Superior temporal gyrus (tissue), 1 donor: ENCODE measurements at regions not wholly inside any gene's neighbourhood (a gene's known extent, or its start where the extent isn't known, plus 50 kb on each side); places are given as distances from the start of the nearest gene placed in this dataset.
"Not testable (repeated sequence)": the region's sequence is repeated elsewhere in the genome, so short reads cannot be mapped to it uniquely, and the experiment has no call there.

Experiments
- DNase-seq: peaks from one replicate; pipeline ENCODE4 v3.0.0-alpha.2; 2016; ENCODE audit errors: extremely low spot score

DNA sequence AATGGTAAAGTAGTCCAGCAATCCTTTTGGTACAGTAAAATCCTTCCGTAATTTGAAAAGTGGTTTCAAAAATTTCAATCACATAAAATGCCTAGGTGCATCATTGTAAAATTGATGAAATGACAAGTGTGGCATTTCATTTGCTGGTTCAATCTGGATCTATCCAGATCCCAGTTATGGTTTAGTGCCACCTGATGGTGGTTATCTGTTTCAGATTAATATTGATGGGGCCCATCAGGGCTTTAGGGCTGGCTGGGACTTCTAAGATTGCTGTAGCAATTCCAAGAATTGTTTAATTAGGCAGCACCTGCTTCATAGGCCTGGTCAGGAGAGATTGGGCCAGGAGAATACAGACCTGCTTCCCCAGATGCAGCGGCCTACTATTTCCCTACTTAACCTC is 55.5 kb upstream of the PIK3C3 start:
- no peak for DNase-seq

GRCh38 chr18:41893432-41893831 is 61.6 kb upstream of the PIK3C3 start:
- no peak for DNase-seq

- DNase-seq: no peak
Measured at GRCh38 chr18:41887100-41887499, 67.9 kb upstream of the PIK3C3 start.

DNA sequence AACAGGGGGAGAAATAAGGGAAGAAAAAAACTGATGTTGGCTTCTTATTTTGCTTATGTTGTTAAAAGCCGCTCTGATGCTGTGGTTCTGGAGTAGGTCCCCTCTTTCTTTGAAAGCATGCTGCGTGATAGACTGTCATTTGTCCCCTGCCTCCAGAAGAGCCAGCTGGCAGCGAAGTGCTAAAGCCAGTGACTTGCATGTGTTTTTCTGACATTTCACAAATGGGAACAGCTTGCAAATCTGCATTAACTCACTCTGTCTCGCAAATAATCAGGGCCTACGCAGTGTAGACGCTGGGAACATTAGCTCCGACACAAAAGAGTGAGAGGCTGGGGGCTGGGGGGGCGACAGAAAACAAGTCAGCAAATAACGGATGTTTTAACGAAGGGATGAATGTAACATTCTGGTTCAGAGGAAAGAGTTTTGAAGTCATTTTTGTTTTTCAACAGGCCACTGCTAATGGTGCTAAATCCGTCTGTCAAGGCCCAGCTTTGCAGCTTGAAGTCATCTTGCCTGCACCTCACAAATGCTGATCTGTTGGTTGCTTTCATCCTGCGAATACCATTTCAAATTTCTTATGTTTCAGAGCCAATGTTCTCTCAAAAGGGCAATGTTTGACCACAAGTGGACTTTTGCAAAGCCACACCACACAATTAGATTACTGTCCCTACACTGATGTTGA is 68.8 kb upstream of the PIK3C3 start:
- no peak for DNase-seq

DNA sequence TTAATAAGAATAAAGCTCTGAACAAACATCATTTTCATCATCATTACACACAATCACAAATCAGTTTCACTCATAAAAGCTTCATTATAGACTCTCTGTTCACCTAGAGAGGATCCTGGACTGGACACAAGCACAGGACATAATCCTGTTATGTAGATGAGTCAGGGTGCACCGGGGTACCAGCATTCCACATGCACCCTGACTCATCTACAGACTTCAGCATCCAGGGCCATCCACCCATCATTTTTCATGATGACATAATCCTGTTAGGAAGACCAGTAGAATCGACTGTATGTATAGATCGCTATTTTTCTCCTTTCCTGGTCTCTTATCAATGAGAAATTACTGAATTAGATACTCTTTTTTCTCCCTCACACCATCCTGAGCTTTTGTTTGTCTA is 73.7 kb upstream of the PIK3C3 start:
- DNase-seq: no peak

- no peak for DNase-seq
Measured at GRCh38 chr18:41879256-41879655, 75.8 kb upstream of the PIK3C3 start.

DNA sequence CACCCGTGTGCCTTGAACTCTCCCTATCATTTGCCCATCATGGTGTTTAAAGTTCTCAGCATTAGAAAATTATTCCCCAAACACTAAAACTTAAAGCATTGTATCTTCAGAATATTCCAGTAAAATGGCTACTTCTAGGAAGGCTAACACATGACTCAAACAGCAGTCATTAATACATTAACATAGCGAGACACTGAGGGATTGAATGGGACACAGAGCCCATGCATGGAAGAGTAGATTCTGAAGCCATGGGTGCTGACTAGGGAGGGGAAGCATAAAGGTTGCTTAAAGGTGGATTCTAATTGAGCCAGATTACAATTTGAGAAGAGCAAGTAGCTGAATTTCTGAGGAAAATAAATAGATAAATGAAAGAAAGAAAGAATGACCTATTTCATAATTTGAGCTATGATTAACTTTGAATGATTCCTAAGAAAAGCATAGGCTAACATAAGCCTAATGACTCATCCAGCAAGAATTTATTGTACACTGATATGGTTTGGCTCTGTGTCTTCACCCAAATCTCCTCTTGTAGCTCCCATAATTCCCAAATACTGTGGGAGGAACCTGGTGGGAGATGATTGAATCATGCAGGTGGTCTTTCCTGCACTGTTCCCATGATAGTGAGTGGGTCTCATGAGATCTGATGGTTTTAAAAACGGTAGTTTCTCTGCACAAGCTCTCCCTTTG is 79.8 kb upstream of the PIK3C3 start:
- DNase-seq: no peak

DNA sequence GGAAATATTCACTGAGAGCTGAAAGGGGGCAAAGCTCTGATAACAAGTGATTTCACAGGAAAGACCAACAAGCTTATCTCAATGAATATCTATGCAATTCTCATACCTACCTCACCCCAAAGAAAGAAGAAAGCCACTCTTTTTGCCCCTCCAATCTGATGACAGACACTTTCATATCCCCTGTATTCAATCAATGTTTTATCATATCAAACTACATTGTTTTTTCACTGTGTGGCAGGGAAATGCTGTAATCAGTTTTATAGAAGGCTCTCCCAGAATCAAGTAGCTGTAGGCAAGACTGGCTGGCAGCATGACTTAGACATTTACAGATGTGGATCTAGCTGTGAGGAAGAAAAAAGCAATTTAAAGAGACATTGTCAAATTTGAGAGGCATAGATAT is 81.3 kb upstream of the PIK3C3 start:
- no peak for DNase-seq

DNA sequence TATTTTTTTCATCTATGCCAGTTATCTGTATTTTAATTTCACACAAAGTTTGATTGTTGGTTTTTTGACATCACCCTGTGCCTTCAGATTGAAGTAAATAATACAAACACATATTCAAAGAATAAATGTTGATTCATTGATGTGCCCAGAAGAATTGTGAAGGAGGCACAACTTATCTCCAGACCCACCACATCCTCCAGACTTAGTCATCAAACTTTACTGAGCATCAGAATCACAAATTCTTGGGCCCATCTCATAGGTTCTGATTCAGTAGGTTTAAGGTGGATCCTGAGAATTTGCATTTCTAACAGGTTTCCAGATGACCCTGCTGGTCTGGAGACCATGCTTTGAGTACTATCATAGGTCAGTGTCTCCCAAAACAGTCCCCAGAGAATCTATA is 82.8 kb upstream of the PIK3C3 start:
- no peak for DNase-seq

DNA sequence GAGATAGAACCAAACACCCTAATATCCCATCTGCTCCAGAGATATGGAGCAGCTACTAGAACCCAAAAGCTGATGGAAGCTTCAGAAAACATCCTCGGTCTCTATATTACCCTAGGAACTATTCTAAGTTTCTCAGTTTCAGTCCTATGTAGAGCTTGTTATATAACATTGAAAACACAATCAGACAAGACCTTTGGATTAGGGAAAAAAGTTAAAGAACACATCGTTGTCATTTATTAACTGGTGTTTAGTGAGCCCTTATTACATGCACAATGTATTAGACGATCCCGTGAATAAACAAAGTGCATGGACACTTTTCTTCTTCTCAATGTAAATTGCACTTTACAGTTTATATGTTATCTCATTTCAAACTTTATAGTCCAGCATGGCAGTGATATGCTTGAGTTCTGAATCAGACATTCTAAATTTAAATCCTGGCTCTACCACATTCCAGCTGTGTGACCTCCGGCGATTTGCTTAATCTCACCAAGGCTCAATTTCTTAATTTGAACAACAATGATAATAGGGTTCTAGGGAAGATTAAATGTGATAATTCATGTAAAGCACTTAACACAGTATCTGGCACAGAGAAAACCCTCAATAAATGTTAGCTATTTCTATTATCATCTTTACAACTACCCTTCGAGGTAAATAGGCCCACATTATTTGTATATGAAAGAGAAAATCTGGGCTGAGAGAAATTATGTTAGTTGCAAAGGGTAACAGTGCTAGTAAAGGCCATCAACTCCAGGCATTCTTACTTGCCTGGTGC is 83.6 kb upstream of the PIK3C3 start:
- no peak for DNase-seq

DNA sequence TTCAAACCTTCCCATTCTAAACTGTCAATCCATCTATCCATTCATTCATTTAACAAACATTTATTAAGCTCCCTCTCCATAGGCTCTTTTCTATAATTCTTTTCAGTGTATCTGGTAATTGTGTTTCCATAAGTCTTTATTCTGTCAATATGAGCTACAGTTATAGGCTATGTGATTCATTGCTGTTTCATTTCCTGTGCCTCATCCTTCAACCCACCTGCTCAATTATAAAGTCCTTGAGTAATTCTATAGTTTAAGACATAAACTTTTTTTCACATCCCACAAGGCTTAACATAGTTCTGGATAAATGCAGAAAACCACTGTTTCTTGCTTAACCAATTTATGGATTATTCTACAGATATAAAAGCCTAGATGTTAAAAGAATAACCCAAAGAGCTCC is 84.2 kb upstream of the PIK3C3 start:
- DNase-seq: no peak

DNA sequence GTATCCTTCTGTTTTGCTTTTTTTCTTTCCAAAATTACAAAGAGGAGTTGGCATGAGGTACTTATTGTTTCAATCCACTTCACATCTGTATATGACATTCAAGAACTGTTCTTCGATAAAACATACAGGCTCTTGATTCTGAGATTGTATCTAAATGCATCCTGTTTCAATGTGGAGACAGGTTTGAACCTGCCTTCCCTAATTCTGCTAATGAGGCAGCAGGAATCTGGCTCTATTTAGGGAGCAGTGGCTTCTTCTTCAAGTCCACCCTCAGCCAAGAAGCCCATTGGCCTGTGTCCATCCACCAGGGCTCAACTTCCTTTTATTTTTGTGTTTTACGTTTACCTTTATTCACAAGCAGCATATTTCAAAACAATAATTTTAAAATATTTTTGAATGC is 84.8 kb upstream of the PIK3C3 start:
- DNase-seq: no peak

GRCh38 chr18:41865796-41866195 is 89.2 kb upstream of the PIK3C3 start:
- not testable (repeated sequence) for DNase-seq

DNA sequence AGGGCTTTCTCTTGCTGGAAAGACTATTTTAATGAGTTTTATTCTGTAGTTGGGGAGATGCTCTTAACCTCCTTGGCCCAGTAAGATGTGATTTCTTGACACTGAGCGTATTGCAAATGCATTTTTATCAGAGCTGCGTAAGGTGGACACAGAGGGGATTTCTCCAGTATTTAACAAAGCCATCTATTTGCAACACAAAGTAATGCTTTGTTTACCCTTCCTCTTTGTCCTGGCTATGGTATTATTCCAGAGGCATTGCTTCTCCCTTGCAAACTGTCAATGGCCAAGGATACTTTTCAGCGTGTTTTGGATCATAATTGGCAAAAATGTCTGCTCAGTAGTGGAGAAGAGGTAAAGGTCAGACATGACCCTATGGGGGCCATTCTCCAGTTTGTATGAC is 90.8 kb upstream of the PIK3C3 start:
- no peak for DNase-seq

GRCh38 chr18:41862921-41863320 is 92.1 kb upstream of the PIK3C3 start:
- no peak for DNase-seq

- DNase-seq: no peak
Measured at GRCh38 chr18:41860987-41861386, 94.0 kb upstream of the PIK3C3 start.

DNA sequence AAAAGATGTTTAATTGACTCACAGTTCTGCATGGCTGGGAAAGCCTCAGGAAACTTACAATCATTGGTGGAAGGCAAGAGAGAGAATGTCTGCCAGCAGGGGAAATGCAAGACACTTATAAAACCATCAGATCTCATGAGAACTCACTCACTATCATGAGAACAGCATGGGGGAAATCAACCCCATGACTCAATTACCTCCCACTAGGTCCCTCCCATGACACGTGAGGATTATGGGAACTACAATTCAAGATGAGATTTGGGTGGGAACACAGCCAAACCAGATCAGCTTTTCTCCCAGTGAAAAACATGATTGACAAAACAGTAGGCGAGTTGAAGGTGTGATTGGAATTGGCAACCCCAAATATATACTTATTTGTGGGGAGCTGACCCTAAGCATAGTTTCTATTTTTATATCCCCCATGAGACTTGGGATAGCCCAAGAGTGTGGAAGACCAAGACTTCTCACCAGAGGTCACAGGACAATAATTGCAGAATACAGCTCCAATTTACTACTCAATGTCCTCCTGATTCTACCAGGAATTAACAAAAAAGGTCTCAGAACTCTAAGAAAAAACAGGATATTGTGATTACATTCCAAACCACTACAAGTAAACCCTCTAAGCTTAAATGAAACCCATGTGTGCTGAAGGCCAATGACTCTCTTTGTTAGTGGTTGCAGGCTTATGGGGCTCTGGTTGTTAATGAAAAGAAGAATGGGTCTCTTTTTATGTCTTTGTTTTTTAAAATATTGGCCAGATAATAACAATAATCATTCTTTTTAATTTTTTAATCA is 96.1 kb upstream of the PIK3C3 start:
- DNase-seq: no peak

DNA sequence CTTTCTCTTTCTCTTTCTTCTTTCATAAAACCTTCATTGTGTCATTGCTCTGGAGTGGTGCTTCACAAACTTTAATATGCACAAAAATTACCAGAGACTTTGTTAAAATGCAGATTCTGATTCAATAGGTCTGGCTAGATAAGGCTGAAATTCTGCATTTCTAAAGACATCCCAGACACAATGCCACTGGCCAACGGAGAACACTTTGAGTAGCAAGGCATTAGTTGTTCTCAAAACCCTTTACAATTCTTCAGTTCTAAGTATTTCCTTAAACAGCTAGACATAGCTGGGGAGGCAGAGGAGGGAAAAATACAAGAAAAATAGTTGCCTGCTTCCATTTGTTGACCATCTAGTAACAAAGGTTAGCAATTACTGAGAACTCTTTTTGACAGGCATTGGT is 101.8 kb upstream of the PIK3C3 start:
- no peak for DNase-seq

DNA sequence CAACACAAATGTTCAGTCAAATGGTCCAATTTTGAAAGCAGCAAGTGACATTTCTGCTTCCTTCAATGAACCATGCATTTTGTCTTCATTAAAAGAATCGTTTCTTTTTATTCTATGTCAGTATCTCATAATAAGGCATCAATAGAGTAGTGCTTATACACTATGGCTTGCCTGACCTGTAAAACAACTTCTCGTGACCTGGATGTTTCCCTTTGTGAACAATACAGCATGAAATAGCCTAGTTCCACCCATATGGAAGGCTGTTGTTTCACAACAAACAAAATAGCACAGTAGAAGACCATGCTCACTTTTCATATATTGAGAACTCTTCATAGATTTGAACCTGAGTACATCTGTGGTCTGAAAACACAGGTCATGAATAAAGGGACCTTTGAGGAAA is 104.3 kb upstream of the PIK3C3 start:
- DNase-seq: no peak

DNA sequence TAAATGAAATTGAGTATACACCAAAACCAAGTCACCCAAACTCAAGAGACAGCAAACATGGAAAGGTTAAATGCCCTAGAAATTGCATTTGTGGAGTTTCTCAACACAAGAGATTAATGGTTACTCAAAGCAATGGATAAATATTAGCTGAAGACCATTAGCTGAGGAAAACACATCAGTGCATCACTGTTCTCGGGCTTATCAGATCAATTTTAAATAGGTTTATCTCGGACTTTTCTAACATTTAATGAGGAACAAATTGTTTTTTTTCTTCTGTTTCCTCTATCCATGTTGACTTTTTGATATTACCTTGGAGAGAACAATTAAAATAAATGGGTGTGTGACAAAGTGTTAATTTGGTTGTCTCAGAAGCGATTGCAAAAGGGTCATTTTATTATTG is 105.4 kb upstream of the PIK3C3 start:
- no peak for DNase-seq

DNA sequence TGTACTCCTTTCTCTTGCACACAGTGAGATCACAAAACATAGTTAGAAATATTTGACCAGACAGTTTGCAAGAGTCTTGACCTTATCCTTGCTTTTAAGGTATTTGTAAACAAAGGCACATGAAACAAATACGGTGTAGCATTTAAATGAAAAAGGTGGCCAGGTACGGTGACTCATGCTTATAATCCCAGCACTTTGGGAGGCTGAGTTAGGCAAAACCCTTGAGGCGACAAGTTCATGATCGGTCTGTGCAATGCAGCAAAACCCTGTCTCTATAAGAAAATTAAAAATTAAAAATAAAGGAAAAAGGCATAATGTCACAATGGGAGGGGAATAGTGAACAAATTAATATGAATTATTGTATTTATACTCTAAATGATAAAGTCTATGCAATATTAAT is 109.5 kb upstream of the PIK3C3 start:
- DNase-seq: no peak

DNA sequence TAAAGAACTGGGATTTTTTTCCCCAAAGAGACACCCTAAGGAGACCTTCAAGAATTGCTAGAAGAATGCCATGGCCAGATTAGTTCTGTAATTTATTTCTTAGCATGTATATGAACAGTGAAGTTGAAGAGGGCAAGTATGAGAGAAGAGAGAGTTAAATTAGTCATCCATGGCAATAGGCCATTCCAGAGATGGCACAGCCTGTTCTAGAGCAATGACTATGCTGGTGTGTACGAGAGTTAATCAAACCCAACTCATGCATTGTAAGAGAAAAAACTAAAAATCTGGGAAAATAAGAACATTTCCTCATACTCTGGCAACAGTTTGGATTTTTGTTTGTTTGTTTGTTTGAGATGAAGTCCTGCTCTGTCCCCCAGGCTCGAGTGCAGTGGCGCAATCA is 112.1 kb upstream of the PIK3C3 start:
- no peak for DNase-seq
